Activated CD4-positive, alpha-beta T cell treated with anti-CD3 and anti-CD28 coated beads, Interleukin-2, amount 10 ng/mL, durations not matched to agents 24 days and 14 days (primary cell): ENCODE measurements at regions not wholly inside any gene's neighbourhood (a gene's known extent, or its start where the extent isn't known, plus 50 kb on each side); places are given as distances from the start of the nearest gene placed in this dataset.

Source experiments
- DNase-seq: peaks from one replicate; pipeline ENCODE4 v3.0.0; 2022
- H3K27ac Mint-ChIP-seq: one replicate; pipeline ENCODE4 v1.8.0; 2022; ENCODE audit warnings: mild to moderate bottlenecking, mixed read lengths
- H3K27me3 Mint-ChIP-seq: one replicate; pipeline ENCODE4 v1.8.0; 2022; ENCODE audit warnings: mixed read lengths
- H3K36me3 Mint-ChIP-seq: one replicate; pipeline ENCODE4 v1.8.0; 2022; ENCODE audit warnings: low read depth, mild to moderate bottlenecking, mixed read lengths
- H3K4me1 Mint-ChIP-seq: one replicate; pipeline ENCODE4 v1.8.0; 2021; ENCODE audit warnings: mixed read lengths
- H3K4me3 Mint-ChIP-seq: one replicate; pipeline ENCODE4 v1.8.0; 2022; ENCODE audit warnings: mild to moderate bottlenecking, moderate library complexity, mixed read lengths
- H3K9me3 Mint-ChIP-seq: one replicate; pipeline ENCODE4 v1.8.0; 2021; ENCODE audit warnings: mixed read lengths
- intact Hi-C: fragments of 100-400 bp; cut with micrococcal nuclease; formaldehyde crosslinking; loops from one replicate; pipeline ENCODE4 v1.15.1; 2023

GRCh38 chr22:48891688-48892577 lies 935.7 kb downstream of the BRD1 start:
- Mint-ChIP-seq H3K36me3 (no peaks in the 10 kb centered on the region), H3K9me3 (no peaks in the 10 kb centered on the region), H3K27me3 (no peaks in the 10 kb centered on the region), H3K4me3 (no peak overlapping the region), H3K27ac (no peak overlapping the region), H3K4me1 (no peaks in the 10 kb centered on the region)
- no peak for DNase-seq
- intact Hi-C loops, result no loop called here

- H3K4me3 Mint-ChIP-seq, result no peak overlapping the region
- H3K27me3 Mint-ChIP-seq, result no peaks in the 10 kb centered on the region
- intact Hi-C loops, result no loop called here
- no peaks in the 10 kb centered on the region for H3K9me3 Mint-ChIP-seq
- no peak for DNase-seq
- no peak overlapping the region for H3K27ac Mint-ChIP-seq
- H3K36me3 Mint-ChIP-seq, result no peaks in the 10 kb centered on the region
- no peaks in the 10 kb centered on the region for H3K4me1 Mint-ChIP-seq
Observed at GRCh38 chr22:48890693-48891554, 936.7 kb downstream of the BRD1 start.

- intact Hi-C loops, result no loop called here
- H3K9me3 Mint-ChIP-seq, result no peaks in the 10 kb centered on the region
- no peaks in the 10 kb centered on the region for H3K36me3 Mint-ChIP-seq
- no peaks in the 10 kb centered on the region for H3K4me1 Mint-ChIP-seq
- no peak overlapping the region for H3K27ac Mint-ChIP-seq
- H3K27me3 Mint-ChIP-seq, result no peaks in the 10 kb centered on the region
- no peak overlapping the region for H3K4me3 Mint-ChIP-seq
- DNase-seq, result no peak
Observed at GRCh38 chr22:48889887-48890692, 937.6 kb downstream of the BRD1 start.

- H3K27ac Mint-ChIP-seq, result no peak overlapping the region
- no peak overlapping the region for H3K4me3 Mint-ChIP-seq
- intact Hi-C loops, result no loop called here
- no peak for DNase-seq
- H3K4me1 Mint-ChIP-seq, result no peaks in the 10 kb centered on the region
- H3K9me3 Mint-ChIP-seq, result no peaks in the 10 kb centered on the region
- no peaks in the 10 kb centered on the region for H3K36me3 Mint-ChIP-seq
- no peaks in the 10 kb centered on the region for H3K27me3 Mint-ChIP-seq
Observed at GRCh38 chr22:48889209-48889830, 938.4 kb downstream of the BRD1 start.

- Mint-ChIP-seq H3K27ac (no peak overlapping the region), H3K36me3 (no peaks in the 10 kb centered on the region), H3K27me3 (no peaks in the 10 kb centered on the region), H3K9me3 (no peaks in the 10 kb centered on the region), H3K4me1 (no peaks in the 10 kb centered on the region), H3K4me3 (no peak overlapping the region)
- no peak for DNase-seq
- intact Hi-C loops, result no loop called here
Observed at GRCh38 chr22:48888466-48889208, 939.0 kb downstream of the BRD1 start.

- Mint-ChIP-seq H3K36me3 (no peaks in the 10 kb centered on the region), H3K4me3 (no peak overlapping the region), H3K27ac (no peak overlapping the region), H3K27me3 (no peaks in the 10 kb centered on the region), H3K9me3 (no peaks in the 10 kb centered on the region), H3K4me1 (no peaks in the 10 kb centered on the region)
- intact Hi-C loops, result no loop called here
- no peak for DNase-seq
Observed at GRCh38 chr22:48887394-48888332, 940.0 kb downstream of the BRD1 start.

- no peaks in the 10 kb centered on the region for H3K36me3 Mint-ChIP-seq
- no peaks in the 10 kb centered on the region for H3K4me1 Mint-ChIP-seq
- DNase-seq, result no peak
- intact Hi-C loops, result no loop called here
- H3K27ac Mint-ChIP-seq, result no peak overlapping the region
- H3K27me3 Mint-ChIP-seq, result no peaks in the 10 kb centered on the region
- H3K4me3 Mint-ChIP-seq, result no peak overlapping the region
- H3K9me3 Mint-ChIP-seq, result no peaks in the 10 kb centered on the region
Observed at GRCh38 chr22:48886604-48887393, 940.9 kb downstream of the BRD1 start.

GRCh38 chr22:48885919-48886305 lies 941.8 kb downstream of the BRD1 start:
- H3K27ac Mint-ChIP-seq, result no peak overlapping the region
- no peak overlapping the region for H3K4me3 Mint-ChIP-seq
- no peaks in the 10 kb centered on the region for H3K9me3 Mint-ChIP-seq
- H3K27me3 Mint-ChIP-seq, result no peaks in the 10 kb centered on the region
- no peak for DNase-seq
- no peaks in the 10 kb centered on the region for H3K4me1 Mint-ChIP-seq
- H3K36me3 Mint-ChIP-seq, result no peaks in the 10 kb centered on the region
- intact Hi-C loops, result no loop called here

- H3K4me3 Mint-ChIP-seq, result no peak overlapping the region
- no peaks in the 10 kb centered on the region for H3K36me3 Mint-ChIP-seq
- no peak overlapping the region for H3K27ac Mint-ChIP-seq
- DNase-seq, result no peak
- intact Hi-C loops, result no loop called here
- no peaks in the 10 kb centered on the region for H3K27me3 Mint-ChIP-seq
- H3K4me1 Mint-ChIP-seq, result no peaks in the 10 kb centered on the region
- H3K9me3 Mint-ChIP-seq, result no peaks in the 10 kb centered on the region
Observed at GRCh38 chr22:48885271-48885918, 942.3 kb downstream of the BRD1 start.

- no peaks in the 10 kb centered on the region for H3K9me3 Mint-ChIP-seq
- intact Hi-C loops, result no loop called here
- DNase-seq, result no peak
- no peaks in the 10 kb centered on the region for H3K27me3 Mint-ChIP-seq
- no peaks in the 10 kb centered on the region for H3K4me1 Mint-ChIP-seq
- H3K27ac Mint-ChIP-seq, result no peak overlapping the region
- no peaks in the 10 kb centered on the region for H3K36me3 Mint-ChIP-seq
- H3K4me3 Mint-ChIP-seq, result no peak overlapping the region
Observed at GRCh38 chr22:48884786-48885185, 942.9 kb downstream of the BRD1 start.

- no peak for DNase-seq
- Mint-ChIP-seq H3K4me1 (no peaks in the 10 kb centered on the region), H3K4me3 (no peak overlapping the region), H3K27ac (no peak overlapping the region), H3K36me3 (no peaks in the 10 kb centered on the region), H3K27me3 (no peaks in the 10 kb centered on the region), H3K9me3 (no peaks in the 10 kb centered on the region)
- intact Hi-C loops, result no loop called here
Observed at GRCh38 chr22:48884324-48884723, 943.3 kb downstream of the BRD1 start.
